ACHN (cell line): ENCODE measurements at regions not wholly inside any gene's neighbourhood (a gene's known extent, or its start where the extent isn't known, plus 50 kb on each side); places are given as distances from the start of the nearest gene placed in this dataset.

Experiments used
- DNase-seq: peaks from one replicate; pipeline ENCODE4 v3.0.0-alpha.2; 2015
- in situ Hi-C: cut with HindIII; loops from 2 replicates; pipeline ENCODE4 v1.10.0; 2017; ENCODE audit warnings: low sequenced_read_pairs, low pct_ligation_motif_present, low pct_unique_long_range_greater_than_20kb

DNA sequence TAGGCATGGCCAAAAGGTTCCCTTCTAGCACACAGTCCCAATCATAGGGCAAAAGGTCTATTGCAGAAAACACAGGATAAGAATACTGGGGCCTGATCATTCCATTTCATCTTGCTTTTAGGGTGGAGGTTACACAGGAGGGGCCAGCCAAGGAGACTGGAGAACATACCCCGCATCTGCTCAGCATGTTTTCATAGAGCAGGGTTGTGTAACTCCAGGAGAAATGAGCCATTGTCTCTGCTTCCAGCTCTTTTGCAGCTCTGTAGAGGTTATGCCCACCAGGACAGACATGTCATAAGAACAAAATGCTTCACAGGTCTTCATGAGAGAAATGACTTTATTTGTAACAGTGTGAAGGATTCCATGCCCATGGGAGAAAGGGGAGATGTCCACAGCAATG is 742.8 kb downstream of the DACH1 start:
- no peak for DNase-seq
- in situ Hi-C loops: no loop called here

DNA sequence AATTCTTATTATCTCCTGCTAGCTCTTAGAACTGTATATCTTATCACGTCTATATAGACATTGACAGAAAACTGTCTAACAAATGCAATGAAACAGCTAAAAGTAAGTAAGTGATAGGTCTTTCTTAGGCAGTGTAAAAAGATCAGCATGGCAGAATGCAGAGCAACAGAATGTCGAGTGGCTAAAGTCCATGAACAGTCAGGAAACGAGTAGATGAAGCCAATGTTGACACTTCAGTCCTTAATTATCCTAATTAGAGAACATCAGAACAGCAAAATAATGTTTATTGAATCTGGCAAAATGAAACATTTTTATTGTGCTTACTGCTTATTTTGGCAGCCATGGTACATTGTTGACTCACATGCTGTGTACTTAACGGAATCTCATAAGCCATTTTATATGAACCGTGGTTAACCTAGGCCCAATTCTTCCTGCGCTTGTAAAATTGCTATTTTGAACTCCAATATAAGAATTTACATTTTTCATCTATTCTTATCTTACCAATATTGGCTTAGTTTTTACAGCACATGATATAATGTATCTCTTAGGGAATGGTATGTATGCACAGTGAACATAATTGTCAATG is 748.1 kb downstream of the DACH1 start:
- in situ Hi-C loops: no loop called here
- no peak for DNase-seq

DNA sequence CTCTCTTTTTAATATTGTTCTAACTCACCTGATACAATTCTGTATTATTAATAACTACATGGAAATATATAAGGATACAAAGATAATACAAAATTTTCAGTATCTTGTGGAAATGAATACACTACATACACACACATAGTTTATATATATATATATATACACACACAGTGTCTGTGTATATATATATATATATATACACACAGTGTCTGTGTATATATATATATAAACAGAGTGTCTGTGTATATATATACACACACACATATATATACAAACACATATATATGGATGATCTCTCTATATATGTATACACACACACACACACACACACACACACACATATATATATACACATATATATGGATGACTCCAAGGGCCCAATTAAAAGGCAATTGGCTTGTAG is 749.1 kb downstream of the DACH1 start:
- in situ Hi-C loops: no loop called here
- no peak for DNase-seq

DNA sequence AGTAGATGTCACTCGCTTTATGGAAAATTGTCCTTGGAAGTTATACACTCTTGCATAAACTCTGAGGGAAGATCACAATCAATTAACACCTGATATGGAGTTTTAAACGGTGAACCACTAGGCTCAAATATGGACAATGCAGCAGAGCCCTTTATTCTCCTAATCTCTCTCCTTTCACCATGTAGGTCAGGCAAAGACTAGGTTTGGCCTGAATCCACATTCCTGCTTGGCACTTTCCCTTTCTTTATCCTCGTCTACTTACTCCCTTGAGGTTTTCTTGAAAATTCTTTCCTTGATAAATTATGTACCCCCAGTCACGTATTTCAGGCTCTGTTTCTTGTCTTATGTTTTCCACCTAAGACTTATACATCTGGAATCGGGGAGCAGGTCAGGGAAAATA is 751.7 kb downstream of the DACH1 start:
- DNase-seq: no peak
- in situ Hi-C loops: no loop called here

DNA sequence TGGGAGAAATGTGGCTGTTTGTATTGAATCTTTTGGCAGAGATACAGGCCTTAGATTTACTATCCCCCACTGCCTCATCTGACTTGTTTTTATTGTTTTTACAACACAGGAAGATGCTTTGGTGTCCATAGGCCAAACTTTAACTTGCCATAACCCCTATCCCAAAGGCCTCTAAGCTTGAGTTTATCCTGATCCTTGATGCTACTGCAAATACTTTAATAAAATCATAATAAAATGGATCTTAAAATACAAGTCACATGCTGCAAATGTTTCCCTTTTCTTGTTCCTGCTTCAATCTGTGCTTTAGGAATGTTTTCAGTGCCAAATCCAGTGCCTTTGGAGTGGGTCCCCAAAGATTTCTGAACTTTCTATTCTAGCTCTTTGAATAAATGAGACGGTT is 770.6 kb downstream of the DACH1 start:
- in situ Hi-C loops: no loop called here
- DNase-seq: no peak

DNA sequence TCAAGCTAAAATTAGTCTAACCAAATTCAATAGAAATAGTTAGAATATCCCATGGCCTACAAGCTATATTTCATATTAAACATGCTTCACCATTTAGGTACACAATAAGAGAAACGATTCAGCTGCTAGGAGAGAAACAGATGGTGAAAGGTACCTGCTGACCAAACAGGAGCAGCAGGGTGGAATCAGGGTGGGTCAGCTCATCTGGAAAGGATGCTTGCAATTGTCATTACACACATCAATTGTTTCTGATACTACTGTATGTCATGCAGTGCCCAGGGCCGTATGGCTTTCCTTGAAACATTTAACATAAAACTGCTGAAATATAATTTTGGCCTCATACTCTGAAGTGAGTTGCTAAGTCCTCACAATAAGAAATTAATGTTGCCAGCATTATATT is 776.0 kb downstream of the DACH1 start:
- DNase-seq: no peak
- in situ Hi-C loops: no loop called here

DNA sequence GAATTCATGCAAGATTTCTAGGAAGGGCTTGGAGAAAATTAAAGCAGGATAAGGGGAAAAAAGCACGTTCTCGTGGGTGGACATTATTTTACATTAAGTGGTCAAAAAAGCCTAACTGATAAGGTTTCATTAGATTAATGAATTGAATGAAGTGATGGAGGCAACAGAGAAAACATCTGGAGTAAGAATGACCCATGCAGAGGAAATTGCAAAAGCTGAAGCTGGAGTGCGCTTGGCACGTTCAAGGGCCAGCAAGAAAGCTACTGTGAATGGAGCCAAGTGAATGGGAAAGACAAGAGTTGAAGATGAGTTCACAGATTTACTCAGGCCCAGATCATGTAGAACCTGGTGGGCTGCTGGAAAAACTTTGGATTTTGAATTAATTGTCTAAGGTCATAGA is 777.9 kb downstream of the DACH1 start:
- no peak for DNase-seq
- in situ Hi-C loops: no loop called here

DNA sequence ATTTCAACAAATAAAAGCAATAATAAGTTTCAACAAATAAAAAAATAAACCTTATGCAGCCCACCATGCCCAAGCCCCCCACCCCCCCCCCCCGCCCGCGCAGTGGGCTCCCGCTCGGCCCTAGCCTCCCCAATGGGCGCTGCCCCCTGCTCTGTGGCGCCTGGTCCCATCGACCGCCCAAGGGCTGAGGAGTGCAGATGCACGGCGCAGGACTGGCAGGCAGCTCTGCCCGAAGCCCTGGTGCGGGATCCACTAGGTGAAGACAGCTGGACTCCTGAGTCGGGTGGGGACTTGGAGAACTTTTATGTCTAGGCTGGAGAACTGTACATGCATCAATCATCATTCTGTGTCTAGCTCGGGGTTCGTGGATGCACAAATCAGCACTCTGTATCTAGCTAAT is 779.6 kb downstream of the DACH1 start:
- in situ Hi-C loops: no loop called here
- no peak for DNase-seq

DNA sequence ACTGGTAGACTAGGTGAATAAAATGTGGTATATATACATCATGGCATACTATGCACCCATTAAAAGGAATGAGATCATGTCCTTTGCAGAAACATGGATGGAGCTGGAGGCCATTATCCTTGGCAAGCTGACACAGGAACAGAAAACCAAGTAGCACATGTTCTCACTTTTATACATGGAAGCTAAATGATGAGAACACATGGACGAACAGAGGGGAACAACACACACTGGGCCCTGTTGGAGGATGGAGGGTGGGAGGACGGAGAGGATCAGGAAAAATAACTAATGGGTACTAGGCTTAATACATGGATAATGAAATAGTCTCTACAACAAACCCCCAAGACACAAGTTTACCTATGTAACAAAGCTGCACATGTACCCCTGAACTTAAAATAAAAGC is 780.0 kb downstream of the DACH1 start:
- no peak for DNase-seq
- in situ Hi-C loops: no loop called here

DNA sequence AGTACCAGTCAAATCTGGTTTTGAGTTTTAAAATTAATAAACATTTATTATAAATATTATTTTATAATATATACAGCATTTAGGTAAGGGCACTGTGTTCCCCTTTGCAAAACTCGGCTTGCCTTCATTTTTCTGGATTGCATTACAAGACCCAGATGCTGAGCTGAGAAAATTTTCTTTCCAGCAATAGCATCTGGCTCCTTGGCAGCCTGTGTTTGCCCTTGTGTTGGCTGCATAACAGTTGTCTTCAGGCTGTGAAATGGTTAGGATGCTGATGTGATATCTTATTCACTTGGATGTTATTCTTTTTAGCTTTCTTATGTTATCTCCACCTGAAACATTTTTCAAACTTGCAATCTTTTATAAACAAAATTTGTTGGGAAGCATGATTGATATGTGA is 784.4 kb downstream of the DACH1 start:
- no peak for DNase-seq
- in situ Hi-C loops: no loop called here

DNA sequence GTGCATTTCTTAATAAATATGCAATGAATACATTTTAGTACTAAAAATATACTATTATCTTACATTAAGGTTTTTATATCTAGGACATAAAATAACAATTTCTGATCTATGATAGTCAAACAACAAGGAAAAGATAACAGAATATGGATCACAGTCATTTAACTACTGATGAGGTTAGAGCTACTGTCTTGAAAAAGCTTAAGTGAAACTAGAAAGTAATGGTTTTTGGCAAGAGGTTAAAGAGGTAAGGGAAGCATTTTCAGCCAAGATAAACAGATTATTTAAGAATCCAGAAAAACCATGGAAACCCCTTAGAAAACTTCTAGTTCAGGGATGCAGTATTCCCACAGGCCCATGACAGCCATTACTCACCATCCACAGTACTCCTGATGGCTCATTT is 787.4 kb downstream of the DACH1 start:
- in situ Hi-C loops: no loop called here
- DNase-seq: no peak

DNA sequence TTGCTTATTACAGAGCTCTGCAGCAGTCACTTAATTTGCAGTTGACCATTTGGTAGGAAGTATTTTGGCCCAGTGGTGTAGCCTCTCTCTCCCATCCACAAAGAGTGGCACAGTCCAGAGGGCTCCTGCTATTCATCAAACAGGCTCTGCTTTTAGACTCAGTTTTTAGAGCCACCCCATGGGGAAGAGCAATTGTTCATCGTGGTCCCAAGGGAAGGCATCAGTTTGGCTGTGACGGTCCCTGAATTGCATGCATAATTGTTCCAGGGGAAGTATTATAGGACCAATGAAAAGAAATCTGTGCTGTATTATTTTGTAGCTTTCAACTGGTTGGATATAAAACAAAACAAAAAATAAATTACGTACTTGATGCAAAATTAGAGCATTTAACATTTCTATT is 799.0 kb downstream of the DACH1 start:
- no peak for DNase-seq
- in situ Hi-C loops: no loop called here

DNA sequence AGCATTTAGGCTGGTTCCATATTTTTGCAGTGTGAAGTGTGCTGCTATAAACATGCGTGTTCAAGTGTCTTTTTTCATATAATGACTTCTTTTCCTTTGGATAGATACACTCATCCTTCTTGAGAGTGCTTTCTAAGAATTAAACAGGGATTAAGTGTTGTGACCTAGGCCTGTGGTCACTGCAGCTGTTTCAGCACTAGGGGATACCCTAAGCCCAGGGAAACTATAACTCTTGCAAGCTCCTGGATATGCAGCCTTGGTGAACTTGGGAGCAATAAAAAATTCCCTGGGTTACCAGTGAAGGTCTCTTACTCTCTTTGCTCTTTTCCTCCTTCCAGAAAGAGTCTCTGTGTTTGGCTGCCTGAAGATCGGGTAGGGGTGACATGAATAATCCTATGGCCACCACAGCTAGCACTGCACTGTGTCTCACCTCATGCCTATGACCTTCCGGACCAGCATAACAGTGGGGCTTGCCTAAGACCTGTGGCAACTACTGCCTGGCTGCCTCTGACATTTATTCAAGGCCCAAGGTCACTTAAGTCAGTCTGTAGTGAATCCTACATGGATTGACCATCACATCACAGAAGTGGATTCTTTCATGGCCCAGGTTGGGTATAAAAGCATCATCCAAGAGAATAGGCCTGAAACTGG is 799.7 kb downstream of the DACH1 start:
- no peak for DNase-seq
- in situ Hi-C loops: no loop called here

DNA sequence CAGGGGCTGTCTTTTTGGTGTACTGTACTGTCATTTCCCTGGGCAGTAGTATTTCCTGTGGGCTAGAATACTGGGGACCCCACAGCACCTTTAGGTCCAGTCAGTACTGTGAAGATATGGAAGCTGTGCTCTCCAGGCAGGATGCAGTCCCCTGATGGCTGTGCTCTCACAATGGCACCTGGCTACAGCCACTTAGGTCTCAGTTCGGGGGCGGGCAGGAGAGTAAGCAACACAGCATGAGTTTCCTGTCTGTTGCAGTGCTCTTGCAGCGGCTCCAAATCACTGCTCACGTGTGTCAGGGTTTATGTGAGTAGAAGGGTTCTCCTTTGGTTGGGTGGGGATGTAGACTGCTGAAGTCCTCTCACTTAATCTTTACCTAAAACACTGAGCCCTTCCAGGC is 810.4 kb downstream of the DACH1 start:
- DNase-seq: no peak
- in situ Hi-C loops: no loop called here

DNA sequence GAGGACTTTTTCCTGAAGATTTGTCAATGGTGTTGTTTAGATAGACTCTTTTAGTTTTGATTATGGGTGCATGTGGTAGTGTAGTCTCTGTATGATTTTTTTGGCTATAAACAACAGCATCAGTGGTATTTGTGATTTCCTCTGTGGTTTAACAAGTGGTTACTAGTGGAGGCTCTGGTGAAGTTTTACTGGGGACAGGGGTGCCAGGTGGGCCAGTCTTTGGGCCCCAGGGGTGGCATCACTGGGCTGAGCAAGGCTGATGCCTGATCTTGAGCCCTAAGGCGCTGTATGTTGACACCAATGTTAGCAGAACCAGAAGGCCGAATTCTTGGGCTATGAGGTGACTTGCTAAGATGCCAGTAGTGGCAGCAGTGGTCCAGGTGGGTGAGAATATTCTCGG is 811.4 kb downstream of the DACH1 start:
- DNase-seq: no peak
- in situ Hi-C loops: no loop called here

DNA sequence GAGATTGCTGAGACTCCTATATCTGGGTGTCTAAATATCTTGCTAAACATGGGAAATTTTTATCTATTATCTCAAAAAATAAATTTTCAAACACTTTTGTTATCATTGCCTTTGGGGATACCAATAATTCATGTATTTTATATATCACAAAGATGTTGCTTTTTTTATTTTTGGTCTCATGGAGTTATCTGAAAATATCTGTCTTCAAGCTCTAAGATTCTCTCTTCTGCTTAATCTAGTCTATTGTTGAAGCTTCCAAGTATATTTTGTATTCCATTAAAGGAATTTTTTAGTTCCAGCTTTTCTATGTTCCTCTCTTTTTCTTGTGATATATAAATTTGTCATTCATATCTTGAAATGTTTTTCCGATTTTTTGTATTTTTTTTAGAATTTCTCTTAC is 812.0 kb downstream of the DACH1 start:
- no peak for DNase-seq
- in situ Hi-C loops: no loop called here

DNA sequence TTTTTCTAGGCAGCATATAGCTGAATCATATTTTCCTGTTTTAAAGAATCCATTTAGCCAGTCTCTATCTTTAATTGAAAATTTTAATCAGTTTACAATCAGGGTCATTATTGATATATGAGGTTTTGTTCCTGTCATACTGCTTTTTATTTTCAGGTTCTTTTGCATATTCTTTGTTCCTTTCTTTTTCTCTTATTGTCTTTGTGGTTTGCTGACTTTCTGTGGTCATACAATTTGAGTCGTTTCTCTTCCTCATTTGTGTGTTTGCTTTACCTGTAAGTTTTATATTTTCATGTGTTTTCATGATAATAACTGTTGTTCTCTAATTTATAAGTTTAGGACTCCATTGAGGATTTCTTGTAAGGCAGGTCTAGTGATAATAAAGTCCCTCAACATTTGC is 812.6 kb downstream of the DACH1 start:
- in situ Hi-C loops: no loop called here
- DNase-seq: no peak

DNA sequence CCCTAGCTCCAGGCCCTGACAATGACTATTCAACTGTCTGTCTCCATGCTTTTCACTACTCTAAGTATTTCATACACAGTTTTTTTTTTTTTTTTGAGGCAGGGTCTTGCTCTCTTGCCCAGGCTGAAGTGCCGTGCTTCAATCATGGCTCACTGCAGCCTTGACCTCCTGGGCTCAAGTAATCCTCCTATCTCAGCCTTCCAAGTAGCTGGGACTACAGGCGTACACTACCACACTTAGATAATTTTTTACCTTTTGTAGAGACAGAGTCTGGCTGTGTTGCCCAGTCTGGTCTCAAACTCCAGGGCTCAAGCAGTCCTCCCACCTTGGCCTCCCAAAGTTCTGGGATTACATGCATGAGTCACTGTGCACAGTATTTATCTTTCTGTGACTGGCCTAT is 815.4 kb downstream of the DACH1 start:
- in situ Hi-C loops: no loop called here
- no peak for DNase-seq

DNA sequence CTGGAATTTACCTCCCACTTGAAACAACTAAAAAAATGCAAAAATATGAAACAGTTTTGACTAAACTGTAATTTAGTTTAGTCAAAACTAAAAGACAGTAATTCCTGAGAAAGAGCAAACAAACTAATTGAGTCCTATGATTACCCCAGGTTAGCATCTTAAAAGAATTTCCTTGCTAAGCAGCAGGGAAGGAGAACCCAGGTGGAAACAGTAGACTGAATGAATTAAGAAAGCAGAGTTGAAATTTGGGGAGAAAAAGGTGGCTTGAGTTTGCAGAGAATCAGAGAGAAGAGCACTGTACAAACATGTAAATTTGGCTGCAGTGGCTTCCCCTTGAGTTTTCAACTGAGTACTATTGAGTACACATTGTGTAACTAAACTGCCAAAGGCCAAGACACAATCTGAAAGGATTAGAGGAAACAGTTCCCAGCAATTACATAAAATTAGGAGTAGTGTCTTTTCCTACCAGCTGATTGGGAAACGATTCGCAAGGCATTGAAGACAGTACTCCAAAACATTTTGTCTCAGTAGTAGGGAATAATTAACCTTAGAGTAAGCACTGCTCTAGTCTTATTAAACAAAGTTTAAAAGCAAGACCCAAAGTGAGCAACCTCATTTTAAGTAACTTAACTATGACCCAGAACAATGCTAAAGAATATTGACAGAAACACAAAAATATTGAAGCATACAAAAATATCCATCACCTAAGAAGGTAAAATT is 820.5 kb downstream of the DACH1 start:
- DNase-seq: no peak

DNA sequence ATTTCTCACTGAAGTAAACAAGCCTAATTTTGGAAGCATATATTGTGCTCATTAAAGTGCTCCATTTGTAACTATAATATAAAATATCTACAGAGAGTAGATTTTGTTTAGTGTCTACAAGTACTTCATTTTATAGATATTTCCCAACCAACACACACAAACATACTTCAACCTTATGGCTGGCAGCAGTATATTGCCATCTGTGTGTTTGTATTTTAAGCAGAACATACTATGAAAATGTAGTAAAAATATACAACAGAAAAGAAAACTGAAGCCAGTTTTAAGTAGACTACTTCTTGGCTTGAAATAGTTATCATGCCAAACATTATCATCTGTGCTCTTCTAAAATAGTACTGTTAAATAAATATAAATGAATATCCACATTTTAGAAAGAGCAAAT is 821.9 kb downstream of the DACH1 start:
- DNase-seq: no peak
- in situ Hi-C loops: no loop called here

More for the DNA sequence above, 820.5 kb downstream of the DACH1 start:
- in situ Hi-C loops: no loop called here
